Ishikawa (cell line): ENCODE measurements at regions not wholly inside any gene's neighbourhood (a gene's known extent, or its start where the extent isn't known, plus 50 kb on each side); places are given as distances from the start of the nearest gene placed in this dataset.

ENCODE experiments used
- CEBPB ChIP-seq: IDR thresholded peaks from 2 replicates; pipeline ENCODE4 v1.6.1; 2012
- CREB1 ChIP-seq: IDR thresholded peaks from 2 replicates; pipeline ENCODE4 v1.6.1; 2012; ENCODE audit warnings: low read depth
- EGR1 ChIP-seq: IDR thresholded peaks from 2 replicates; pipeline ENCODE4 v1.6.1; 2012
- EP300 ChIP-seq: IDR thresholded peaks from 2 replicates; pipeline ENCODE4 v1.6.1; 2012; ENCODE audit warnings: borderline replicate concordance
- FOXM1 ChIP-seq: IDR thresholded peaks from 2 replicates; pipeline ENCODE4 v1.6.1; 2012; ENCODE audit warnings: low read depth, borderline replicate concordance
- NFIC ChIP-seq: IDR thresholded peaks from 2 replicates; pipeline ENCODE4 v1.6.1; 2012
- RAD21 ChIP-seq: IDR thresholded peaks from 2 replicates; pipeline ENCODE4 v1.6.1; 2012; ENCODE audit warnings: low read depth
- TAF1 ChIP-seq: IDR thresholded peaks from 2 replicates; pipeline ENCODE4 v1.6.1; 2012; ENCODE audit warnings: low read depth, mild to moderate bottlenecking
- TCF12 ChIP-seq: IDR thresholded peaks from 2 replicates; pipeline ENCODE4 v1.6.1; 2012; ENCODE audit warnings: low read depth
- TEAD4 ChIP-seq: IDR thresholded peaks from 2 replicates; pipeline ENCODE4 v1.6.1; 2012
- YY1 ChIP-seq: IDR thresholded peaks from 2 replicates; pipeline ENCODE4 v1.6.1; 2012; ENCODE audit warnings: low read depth
- ZBTB7A ChIP-seq: IDR thresholded peaks from 2 replicates; pipeline ENCODE4 v1.6.1; 2012; ENCODE audit warnings: low read depth
- TF ChIP-seq, protein P1 (sequence below): IDR thresholded peaks from 2 replicates; pipeline ENCODE4 v1.6.1; 2012
- TF ChIP-seq, protein P2 (sequence below): IDR thresholded peaks from 2 replicates; pipeline ENCODE4 v1.6.1; 2012
- TF ChIP-seq, protein P3 (sequence below): IDR thresholded peaks from 2 replicates; pipeline ENCODE4 v1.6.1; 2012; ENCODE audit warnings: low read depth, mild to moderate bottlenecking

DNA sequence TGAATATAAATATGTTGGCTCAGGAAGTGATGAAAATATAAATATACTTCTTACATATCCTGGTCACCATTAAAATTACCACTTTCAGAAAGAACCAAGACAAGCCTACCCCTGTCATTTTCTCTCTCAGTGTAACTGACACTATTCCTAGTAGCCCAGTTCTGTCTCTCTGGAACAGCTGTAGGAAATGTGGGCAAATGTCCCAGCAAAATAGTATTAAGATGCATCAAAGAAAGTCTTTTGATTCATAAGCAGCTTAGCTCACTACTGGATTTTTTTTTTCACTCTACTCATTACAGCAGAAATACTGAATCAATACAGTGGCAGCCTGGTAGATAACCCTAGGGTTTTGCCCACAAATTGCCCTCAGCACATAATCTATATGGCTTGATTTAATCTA is 290.9 kb downstream of the DNAJB9 start:
- TF ChIP-seq ZBTB7A (no peak), CEBPB (no peak), RAD21 (no peak), TEAD4 (no peak), TAF1 (no peak)
- TF ChIP-seq, protein P1, sequence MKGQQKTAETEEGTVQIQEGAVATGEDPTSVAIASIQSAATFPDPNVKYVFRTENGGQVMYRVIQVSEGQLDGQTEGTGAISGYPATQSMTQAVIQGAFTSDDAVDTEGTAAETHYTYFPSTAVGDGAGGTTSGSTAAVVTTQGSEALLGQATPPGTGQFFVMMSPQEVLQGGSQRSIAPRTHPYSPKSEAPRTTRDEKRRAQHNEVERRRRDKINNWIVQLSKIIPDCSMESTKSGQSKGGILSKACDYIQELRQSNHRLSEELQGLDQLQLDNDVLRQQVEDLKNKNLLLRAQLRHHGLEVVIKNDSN, result no peak

DNA sequence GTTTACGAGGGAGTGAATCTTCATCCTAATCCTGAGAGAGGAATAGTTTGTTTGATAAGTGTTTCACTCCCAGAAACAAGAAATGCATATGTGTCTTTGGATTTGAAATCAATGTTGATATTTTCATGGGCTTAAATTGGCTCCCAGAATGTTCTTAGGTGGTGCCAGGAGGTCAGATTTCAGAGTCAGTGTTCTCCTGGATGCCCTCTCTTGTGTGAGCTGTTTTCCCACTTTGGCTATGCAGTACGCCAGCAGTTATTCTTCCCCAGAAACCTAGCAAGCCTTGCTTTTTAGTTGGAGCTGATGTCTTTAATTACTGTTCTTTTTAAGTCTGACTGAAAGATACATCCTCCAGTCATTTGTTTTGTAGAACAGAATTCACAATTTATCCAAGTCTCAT is 291.4 kb downstream of the DNAJB9 start:
- TF ChIP-seq EGR1, result no peak

DNA sequence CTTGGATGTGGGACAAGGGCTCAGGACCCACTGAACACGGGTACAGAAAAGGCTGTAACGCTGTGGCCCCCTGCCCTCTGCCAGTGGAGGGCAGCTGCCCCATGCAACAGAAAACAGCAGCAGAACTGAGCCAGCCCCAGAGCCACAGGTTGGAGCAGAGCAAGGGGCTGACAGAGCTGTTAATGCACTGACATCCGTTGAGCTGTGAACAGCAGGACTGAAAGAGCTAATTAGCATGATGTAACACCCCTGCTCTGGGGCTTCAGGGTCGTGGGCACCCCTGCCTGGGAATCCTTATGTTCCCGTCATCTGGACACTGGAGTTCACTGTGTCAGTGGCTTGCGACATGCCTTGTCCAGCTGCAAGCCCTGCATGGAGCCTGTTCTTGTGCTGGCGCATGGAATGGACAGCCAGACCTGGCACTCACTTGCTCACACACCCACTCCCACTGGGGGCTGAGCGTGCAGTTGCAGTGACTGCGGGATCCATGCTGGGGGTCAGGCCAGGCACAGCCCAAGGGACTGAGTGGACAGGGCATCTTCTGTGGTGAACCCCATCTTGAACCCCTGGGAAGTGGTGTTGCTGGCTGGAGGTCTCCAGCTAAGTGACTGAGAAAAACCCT is 293.7 kb downstream of the DNAJB9 start:
- TF ChIP-seq, protein P2, sequence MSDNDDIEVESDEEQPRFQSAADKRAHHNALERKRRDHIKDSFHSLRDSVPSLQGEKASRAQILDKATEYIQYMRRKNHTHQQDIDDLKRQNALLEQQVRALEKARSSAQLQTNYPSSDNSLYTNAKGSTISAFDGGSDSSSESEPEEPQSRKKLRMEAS, result no peak
- TF ChIP-seq, protein P3, sequence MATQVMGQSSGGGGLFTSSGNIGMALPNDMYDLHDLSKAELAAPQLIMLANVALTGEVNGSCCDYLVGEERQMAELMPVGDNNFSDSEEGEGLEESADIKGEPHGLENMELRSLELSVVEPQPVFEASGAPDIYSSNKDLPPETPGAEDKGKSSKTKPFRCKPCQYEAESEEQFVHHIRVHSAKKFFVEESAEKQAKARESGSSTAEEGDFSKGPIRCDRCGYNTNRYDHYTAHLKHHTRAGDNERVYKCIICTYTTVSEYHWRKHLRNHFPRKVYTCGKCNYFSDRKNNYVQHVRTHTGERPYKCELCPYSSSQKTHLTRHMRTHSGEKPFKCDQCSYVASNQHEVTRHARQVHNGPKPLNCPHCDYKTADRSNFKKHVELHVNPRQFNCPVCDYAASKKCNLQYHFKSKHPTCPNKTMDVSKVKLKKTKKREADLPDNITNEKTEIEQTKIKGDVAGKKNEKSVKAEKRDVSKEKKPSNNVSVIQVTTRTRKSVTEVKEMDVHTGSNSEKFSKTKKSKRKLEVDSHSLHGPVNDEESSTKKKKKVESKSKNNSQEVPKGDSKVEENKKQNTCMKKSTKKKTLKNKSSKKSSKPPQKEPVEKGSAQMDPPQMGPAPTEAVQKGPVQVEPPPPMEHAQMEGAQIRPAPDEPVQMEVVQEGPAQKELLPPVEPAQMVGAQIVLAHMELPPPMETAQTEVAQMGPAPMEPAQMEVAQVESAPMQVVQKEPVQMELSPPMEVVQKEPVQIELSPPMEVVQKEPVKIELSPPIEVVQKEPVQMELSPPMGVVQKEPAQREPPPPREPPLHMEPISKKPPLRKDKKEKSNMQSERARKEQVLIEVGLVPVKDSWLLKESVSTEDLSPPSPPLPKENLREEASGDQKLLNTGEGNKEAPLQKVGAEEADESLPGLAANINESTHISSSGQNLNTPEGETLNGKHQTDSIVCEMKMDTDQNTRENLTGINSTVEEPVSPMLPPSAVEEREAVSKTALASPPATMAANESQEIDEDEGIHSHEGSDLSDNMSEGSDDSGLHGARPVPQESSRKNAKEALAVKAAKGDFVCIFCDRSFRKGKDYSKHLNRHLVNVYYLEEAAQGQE, result no peak
- TF ChIP-seq EP300 (no peak), EGR1 (no peak), TEAD4 (no peak), ZBTB7A (no peak), TAF1 (no peak), TCF12 (no peak), NFIC (no peak), YY1 (no peak), RAD21 (no peak), FOXM1 (no peak), CEBPB (no peak), CREB1 (no peak)
- TF ChIP-seq, protein P1, result no peak

DNA sequence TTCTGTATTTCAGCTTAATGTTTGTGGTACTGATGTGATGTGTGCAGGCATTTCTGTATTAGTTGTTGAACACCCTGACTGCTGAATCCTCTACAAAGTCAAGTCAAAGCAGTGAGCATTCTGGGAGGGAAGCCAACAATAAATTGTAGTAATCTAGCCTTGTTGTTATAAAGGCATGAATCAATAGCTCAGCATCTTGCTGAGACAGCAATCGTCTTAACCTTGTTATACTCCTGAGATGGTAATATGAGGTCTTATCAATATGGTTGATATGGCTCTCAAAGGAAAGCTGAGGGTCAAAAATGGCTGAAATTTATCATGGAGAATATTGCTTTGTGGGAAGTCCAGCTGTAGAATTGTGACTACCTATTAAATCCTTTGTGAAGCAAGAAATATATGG is 299.4 kb downstream of the DNAJB9 start:
- TF ChIP-seq CREB1, result no peak
- TF ChIP-seq TEAD4, result no peak
- TF ChIP-seq, protein P2, result no peak
- TF ChIP-seq RAD21, result no peak
- no peak for TF ChIP-seq NFIC
- TF ChIP-seq YY1, result no peak
- no peak for TF ChIP-seq EP300
- no peak for TF ChIP-seq EGR1
- no peak for TF ChIP-seq ZBTB7A
- no peak for TF ChIP-seq TCF12
- TF ChIP-seq, protein P1, result no peak
- no peak for TF ChIP-seq FOXM1

DNA sequence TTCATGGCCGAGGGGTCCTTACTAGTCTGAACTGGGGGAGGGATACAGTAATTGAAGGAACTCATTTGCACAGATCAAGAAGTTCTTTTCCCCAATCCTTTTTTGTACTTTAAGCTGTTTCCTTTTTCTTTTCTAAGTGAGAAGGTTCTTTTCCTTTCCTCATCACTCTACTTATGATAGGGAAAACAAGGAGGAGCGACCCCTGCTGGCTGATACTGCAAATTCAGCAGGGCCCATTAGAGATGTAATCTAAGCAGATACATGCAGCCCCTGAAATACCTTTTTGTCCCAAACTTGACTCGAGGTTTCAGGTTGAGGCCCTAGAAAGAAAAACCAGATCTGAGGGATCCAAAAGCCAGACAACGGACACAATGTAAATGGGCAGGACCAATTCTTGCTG is 305.5 kb downstream of the DNAJB9 start:
- TF ChIP-seq, protein P2, result no peak
- TF ChIP-seq RAD21, result peak; percentile 36; the same call in 1 of the 2 replicates
- TF ChIP-seq ZBTB7A, result no peak
- no peak for TF ChIP-seq FOXM1

DNA sequence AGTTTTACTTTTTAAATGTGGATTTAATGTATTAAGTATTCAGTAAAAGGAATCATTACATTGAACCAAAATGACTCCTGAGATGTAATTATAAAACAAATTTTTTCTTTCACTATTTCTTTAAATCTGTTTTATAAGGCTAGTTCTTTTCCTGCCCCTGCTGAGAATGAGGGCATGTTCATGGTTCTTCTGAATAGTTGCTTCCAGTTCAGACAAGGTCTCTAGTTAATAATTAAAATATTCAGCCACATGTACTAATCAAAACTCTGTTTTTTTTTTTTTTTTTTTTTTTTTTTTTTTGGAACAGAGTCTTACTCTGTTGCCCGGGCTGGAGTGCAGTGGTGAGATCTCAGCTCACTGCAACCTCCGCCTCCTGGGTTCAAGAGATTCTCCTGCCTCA is 321.2 kb downstream of the DNAJB9 start:
- no peak for TF ChIP-seq TEAD4
- TF ChIP-seq, protein P1, result no peak
- no peak for TF ChIP-seq EGR1
- no peak for TF ChIP-seq EP300
- TF ChIP-seq, protein P2, result no peak
- TF ChIP-seq RAD21, result no peak
- TF ChIP-seq CREB1, result no peak
- TF ChIP-seq FOXM1, result no peak
- no peak for TF ChIP-seq CEBPB

DNA sequence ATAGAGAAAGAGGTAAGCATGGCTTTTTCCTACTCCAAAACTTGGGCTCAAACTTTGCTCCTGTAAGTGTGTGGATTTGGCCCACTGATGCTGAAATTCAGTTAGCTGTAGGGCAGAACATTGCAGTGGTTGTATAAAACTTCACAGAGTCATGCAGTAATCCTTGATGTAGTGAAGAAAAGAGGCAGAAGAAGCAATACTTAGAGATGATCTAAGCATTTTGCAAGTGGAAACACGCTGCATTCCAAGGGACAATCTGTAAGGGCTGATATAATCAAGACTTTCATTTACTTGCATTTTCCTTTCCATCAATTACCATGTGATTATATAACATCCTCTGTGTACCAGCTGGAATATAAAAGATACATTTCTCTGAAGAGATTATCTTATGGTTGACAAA is 338.8 kb downstream of the DNAJB9 start:
- TF ChIP-seq, protein P3, result no peak
- no peak for TF ChIP-seq FOXM1
- no peak for TF ChIP-seq TCF12
- no peak for TF ChIP-seq EP300
- no peak for TF ChIP-seq TAF1
- no peak for TF ChIP-seq ZBTB7A
- TF ChIP-seq CREB1, result no peak
